NCI-H1417 treated with DMSO at 0.1 percent for 48 hours (cell line): ENCODE measurements at regions not wholly inside any gene's neighbourhood (a gene's known extent, or its start where the extent isn't known, plus 50 kb on each side); places are given as distances from the start of the nearest gene placed in this dataset.
A peak's percentile ranks its signal among the peaks of the same experiment; 100 is the strongest.
"Not testable (repeated sequence)": the region's sequence is repeated elsewhere in the genome, so short reads cannot be mapped to it uniquely, and the experiment has no call there.

Source experiments
- DNase-seq: peaks from one replicate; lab custom pipeline; 2025; lab: John Stamatoyannopoulos, UW

DNA sequence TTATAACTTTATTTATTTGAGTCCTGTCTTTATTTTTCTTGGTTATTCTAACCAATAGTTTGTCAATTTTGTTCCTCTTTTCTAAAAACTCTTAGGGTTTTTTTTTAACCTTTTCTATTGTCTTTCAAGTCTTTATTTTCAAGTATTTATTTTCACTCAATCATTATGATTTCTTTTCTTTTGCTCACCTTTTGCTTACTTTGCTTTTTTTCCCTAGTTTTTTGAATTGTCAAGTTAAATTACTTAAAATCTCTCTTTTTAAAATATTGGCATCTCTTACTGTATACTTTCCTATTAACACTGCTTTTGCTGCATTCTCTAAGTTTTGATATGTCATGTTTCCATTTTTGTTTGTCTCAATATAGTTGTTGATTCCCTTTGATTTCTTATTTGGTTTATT is 396.8 kb upstream of the CCDC179 start:
- DNase-seq, result no peak

DNA sequence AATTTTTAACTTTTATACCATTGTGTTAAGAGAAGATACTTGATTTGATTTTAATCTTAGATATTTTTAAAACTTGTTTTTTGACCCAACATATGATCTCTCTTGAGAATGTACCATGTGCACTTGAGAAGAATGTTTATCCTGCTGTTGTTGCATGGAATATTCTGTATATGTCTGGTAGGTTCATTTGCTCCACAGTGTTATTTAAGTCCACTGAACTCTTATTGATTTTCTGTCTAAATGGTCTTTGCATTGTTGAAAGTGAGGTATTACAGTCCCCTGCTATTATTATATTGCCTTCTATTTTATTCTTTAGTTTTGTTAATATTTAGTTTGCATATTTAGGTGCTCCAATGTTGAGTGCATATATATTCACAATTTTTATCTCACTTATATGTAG is 397.3 kb upstream of the CCDC179 start:
- DNase-seq, result no peak

- DNase-seq, result peak; percentile 83
These were observed 403.2 kb upstream of the CCDC179 start for GRCh38 chr11:23263466-23263865.

GRCh38 chr11:23272095-23272494 is 411.8 kb upstream of the CCDC179 start:
- DNase-seq, result no peak

GRCh38 chr11:23278121-23278520 is 417.8 kb upstream of the CCDC179 start:
- DNase-seq, result no peak

DNA sequence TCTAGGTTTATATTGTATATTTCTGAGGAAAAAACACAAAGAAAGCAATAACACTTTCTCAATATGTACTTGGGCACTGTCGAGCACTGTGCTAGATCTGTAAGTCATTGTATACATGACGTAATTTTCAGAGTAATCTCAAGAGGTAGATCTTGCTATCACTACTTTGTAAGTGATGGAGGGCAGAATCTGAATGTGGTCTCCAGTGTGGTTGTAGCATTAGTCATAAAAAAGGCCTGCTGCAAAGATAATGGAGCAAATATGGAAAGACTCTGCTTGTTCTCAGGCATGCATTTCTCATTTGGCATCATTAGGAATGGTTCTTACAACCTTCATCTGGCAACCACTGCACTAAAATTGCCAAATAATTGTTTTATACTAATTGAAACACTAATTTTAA is 419.8 kb upstream of the CCDC179 start:
- no peak for DNase-seq

GRCh38 chr11:23283666-23284065 is 423.4 kb upstream of the CCDC179 start:
- DNase-seq, result no peak

GRCh38 chr11:23284631-23285030 is 424.4 kb upstream of the CCDC179 start:
- no peak for DNase-seq

DNA sequence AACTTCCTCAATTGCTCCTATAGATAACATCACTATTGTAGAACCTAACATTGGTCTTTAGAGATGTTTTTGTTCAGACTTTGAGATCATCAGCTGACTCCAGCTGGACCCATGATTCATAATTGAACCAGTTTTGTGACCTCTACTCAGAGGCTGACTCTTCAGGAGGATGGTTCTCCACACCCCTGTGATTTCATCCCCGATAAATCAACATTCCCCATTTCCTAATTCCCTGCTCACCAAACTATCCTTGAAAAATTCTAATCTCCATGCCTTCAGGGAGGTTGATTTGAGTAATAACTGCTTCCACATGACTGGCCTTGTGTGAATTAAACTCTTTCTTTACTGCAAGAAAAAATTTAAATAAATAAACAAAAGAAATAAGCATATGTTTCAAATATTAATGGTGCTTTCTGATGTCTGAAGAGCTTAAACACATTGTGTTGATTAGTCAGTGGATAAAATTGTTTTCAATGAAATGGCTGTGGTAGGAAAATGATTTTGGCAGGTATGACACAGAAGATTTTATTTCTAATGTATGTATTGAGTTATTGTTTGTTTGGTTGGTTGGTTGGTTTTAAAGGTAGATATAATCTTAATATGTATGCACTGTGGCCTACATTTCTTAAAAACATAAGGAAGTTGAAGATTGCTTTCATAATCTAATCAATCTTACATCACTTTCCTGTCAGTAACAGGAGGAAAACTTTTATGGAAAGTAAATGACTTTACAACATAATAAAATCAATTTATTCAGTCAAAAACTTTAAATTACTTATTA is 427.9 kb upstream of the CCDC179 start:
- no peak for DNase-seq

GRCh38 chr11:23295241-23295640 is 435.0 kb upstream of the CCDC179 start:
- no peak for DNase-seq

DNA sequence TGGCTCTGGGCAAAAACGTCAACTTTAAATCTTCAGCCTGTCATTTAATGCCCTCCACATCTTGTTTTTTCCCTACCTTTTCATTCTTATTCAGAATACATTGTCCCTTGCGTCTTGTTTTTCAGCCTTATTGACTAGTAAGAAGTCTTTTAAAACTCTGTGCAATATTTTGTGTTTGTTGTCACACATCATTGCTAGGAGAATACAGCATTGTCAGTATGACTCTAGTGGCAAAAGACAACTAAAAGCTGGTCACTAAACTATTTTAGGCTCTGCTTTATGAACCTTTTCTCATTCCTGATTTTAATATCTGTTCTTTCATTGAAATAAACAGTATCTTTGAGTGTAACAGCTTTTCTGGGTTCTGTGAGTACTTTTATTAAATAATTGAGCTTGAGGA is 447.8 kb upstream of the CCDC179 start:
- DNase-seq, result no peak

- DNase-seq, result no peak
These were observed 450.0 kb upstream of the CCDC179 start for GRCh38 chr11:23310276-23310675.

- no peak for DNase-seq
These were observed 452.0 kb upstream of the CCDC179 start for GRCh38 chr11:23311986-23312940.

- no peak for DNase-seq
These were observed 452.7 kb upstream of the CCDC179 start for GRCh38 chr11:23313001-23313400.

GRCh38 chr11:23314162-23314561 is 453.9 kb upstream of the CCDC179 start:
- no peak for DNase-seq

- no peak for DNase-seq
These were observed 455.0 kb upstream of the CCDC179 start for GRCh38 chr11:23315286-23315685.

DNA sequence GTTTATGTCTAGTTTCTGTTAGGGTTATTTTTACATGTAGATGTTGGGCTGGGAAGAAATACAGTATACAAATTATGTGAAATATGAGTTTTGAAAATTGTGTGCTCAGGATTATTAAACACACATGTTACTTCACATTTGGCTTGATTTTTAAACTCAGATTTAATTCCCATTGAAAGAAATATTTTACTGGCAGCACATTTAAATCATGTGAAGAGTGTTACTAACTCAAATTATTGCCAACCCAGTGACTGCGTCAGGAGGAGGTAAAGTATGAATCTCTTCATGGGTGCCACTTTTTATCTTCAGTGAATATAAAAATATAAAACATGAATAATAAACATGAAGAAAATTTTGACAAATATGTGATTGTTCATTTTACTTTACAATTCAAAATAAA is 457.5 kb upstream of the CCDC179 start:
- no peak for DNase-seq

DNA sequence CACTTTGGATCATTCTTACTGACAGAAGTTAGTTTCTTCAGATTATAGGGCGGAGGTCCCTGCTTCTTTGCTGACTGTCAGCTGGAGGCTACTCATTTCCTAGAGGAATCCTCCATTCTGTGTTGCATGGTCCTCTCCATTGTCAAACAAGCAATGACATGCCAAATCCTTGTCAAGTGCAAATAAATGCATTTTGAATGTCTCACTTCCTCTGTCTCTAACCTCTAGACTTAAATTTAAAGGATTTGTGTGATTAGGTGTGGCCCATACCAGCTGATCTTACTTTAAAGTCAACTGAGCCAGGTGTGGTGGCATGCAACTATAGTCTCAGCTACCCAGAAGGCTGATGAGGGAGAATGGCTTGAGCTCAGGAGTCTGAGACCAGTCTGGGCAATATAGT is 458.4 kb upstream of the CCDC179 start:
- no peak for DNase-seq

GRCh38 chr11:23320131-23320530 is 459.9 kb upstream of the CCDC179 start:
- DNase-seq, result no peak

DNA sequence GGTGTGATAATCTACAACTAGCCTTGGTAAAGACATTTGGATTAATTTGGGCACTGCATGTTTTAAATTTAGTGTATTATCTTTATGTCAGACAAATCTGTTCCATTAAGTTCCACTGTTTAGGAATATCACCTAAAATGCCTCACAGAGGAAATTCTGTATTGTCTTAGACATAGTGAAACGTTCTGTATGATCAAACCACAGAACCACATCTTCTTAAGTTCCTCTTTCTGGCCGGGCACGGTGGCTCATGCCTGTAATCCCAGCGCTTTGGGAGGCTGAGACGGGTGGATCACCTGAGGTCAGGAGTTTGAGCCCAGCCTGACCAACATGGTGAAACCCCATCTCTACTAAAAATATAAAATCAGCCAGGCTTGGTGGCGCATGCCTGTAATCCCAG is 475.3 kb upstream of the CCDC179 start:
- DNase-seq, result not testable (repeated sequence)

DNA sequence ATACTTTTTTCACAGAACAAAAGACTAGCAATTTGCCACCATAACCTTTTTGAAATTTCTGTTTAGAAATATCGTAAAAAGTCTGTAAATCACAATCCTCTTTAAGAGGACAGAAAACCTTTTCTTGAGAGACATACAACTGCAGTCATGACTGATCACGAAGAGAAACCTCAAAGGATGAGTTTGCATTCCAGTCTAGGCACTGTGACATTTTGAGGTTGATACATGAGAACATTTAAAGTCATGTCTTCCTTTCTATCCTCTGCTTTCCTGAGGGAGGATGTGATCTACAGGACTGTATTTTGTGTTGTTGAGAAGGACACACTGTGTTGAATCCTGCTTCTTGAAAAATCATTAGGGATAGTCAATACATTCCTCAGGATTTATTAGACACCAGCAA is 476.7 kb upstream of the CCDC179 start:
- no peak for DNase-seq

DNA sequence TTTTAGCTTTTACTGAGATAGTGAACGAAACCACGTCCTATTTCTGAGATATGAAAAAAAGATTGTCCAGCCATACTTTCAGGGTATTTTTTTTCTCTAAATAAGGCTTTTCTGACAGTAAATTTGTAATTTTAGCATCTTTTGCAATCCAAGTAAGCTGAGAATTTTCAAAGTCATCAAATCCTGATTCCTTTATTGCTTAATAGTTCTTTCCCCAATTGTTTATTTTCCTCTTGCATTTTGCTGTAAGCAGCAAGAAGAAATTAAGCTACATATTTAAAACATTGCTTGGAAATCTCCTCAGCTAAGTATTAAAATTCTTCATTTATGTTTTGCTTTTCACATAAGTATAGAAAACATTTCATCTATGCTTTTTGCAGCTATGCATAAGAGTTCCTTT is 493.3 kb upstream of the CCDC179 start:
- no peak for DNase-seq

- no peak for DNase-seq
These were observed 499.0 kb upstream of the CCDC179 start for GRCh38 chr11:23359297-23359696.
